ENCODE measurements at regions not wholly inside any gene's neighbourhood (a gene's known extent, or its start where the extent isn't known, plus 50 kb on each side); places are given as distances from the start of the nearest gene placed in this dataset.

DNA sequence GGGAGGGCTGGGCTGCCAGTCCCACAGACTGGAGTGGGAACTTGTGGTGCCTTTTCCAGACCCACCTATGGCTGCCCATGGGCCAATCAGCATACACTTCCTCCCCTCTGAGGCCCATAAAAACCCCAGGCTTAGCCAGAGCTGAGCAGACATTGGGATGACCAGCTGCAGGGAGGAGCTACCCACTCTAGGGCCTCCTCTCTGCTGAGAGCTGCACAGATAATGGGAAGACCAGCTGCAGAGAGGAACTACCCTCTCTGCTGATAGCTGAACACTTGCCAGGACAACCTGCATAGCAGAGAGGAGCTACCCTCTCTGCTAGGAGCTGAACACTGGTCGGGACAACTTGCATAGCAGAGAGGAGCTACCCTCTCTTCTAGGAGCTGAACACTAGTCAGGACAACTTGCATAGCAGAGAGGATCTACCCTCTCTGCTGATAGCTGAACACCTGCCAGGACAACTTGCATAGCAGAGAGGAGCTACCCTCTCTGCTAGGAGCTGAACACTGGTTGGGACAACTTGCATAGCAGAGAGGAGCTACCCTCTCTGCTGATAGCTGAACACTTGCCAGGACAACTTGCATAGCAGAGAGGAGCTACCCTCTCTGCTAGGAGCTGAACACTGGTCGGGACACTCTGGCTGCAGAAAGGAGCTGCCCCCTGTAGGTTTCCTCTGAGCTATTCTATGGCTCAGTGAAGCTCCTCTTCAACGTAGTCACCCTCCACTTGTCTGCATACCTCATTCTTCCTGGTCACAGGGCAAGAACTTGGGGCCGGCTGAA, 88.3 kb upstream of the CACUL1 start:
- DNase-seq (ENCODE audit: low read depth in 1 of 2, low spot score in 2 of 2): no peak
- Histone ChIP-seq H3K4me3 (no peak overlapping the region), H3K27ac (no peak overlapping the region), H3K27me3 (replicated peaks) (no peaks in the 10 kb centered on the region), H3K4me1 (replicated peaks) (no peaks in the 10 kb centered on the region), H3K9me3 (replicated peaks) (no peaks in the 10 kb centered on the region), H3K36me3 (no peaks in the 10 kb centered on the region)

DNA sequence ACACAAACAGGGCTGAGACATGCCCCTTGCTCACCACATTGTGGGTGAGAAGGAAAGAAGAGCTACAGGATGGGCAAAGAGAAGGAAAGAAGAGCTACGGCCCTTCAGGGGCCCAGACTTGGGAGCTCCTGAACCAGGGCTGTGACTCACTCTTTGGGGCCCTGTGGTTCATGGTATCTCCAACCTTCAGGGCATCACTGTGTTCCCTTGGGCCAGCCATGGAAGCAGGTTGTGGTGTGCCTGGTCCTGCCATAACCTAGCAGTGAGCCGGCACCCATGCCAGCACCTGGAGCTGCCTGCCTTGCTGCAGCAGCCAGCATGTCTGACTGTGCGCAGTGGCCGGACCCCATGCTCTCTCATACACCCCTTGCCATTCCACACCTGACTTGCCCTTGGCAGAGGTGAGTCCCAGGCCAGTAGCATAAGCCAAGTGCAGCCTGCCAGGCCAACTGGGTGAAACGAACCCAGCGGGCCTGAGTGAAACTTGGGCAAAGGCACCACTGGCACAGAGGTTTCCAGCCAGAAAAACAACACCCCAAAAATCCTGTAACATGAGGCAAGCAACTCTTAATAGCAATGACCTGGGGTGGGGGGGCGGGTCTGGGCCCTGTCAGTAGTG, 89.0 kb upstream of the CACUL1 start:
- peaks cover 3% of the 10 kb centered on the region; the same call in 1 of the 2 replicates for H3K27me3 ChIP-seq (replicated peaks)
- no peaks in the 10 kb centered on the region for H3K4me1 ChIP-seq (replicated peaks)
- DNase-seq (ENCODE audit: low read depth in 1 of 2, low spot score in 2 of 2): no peak
- no peaks in the 10 kb centered on the region for H3K9me3 ChIP-seq (replicated peaks)
- no peaks in the 10 kb centered on the region for H3K36me3 ChIP-seq
- no peak overlapping the region for H3K4me3 ChIP-seq
- H3K27ac ChIP-seq: no peak overlapping the region

DNA sequence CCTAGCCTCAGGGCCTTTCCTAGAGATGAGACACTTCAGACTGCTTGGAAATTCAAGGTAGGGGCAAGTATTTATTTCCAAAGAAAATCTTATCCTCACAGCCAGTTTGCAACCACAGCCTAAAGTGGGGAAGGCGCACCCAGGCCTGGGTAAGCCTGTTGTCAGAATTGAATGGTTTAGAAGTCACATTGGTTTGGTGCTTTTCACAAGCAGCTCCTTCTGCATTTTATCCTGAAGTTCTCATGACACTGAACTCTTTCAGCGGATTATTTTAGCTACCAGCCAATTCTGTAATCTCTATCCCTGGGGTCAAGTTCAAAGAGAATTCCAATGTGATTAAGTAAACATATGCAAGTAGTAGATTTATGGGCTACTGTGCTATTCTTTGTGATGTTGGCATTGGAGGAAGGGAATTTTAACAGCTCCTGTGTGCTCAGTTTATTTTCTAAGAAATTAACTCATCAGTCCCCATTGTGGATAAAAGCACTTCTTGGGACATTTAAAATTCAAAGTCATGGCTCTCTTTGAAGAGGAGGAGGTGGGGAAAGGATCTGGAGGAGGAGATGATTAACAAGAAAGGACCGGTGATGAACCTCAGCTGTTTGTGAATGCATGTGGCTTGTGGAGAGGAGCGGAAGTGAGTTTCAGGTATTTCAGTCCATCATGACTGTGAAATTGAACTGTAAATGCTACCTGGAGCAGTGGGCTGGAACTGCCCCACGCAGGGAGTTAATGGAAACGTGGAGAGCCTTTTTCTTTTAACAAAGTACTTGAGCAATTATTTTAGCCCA, 90.2 kb upstream of the CACUL1 start:
- DNase-seq (ENCODE audit: low read depth in 1 of 2, low spot score in 2 of 2): no peak
- Histone ChIP-seq H3K36me3 (no peaks in the 10 kb centered on the region), H3K27me3 (replicated peaks) (peaks cover 3% of the 10 kb centered on the region; the same call in 1 of the 2 replicates), H3K27ac (no peak overlapping the region), H3K4me1 (replicated peaks) (no peaks in the 10 kb centered on the region), H3K4me3 (no peak overlapping the region), H3K9me3 (replicated peaks) (no peaks in the 10 kb centered on the region)

DNA sequence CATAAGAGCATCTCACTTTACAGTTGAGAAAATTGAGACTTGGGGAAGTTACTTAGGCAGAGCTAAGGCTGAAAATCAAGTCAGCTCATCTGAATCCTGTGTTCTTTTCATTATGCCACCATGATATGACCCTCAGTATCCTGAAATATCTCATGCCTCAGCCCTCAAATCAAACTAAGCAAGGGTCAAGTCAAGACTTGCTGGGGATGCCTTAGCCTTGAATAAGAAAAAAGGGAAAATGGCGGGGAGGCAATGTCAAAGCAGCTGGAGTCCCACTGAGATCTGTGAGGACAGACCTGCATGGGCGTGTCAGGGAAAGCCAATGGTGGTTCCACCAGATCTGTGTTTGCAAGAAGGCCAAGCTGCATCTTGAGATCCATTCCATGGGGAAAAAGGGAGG, 91.0 kb upstream of the CACUL1 start:
- no peak for DNase-seq (ENCODE audit: low read depth in 1 of 2, low spot score in 2 of 2)
- peaks cover 3% of the 10 kb centered on the region; the same call in 1 of the 2 replicates for H3K27me3 ChIP-seq (replicated peaks)
- H3K4me3 ChIP-seq: no peak overlapping the region
- no peaks in the 10 kb centered on the region for H3K9me3 ChIP-seq (replicated peaks)
- H3K4me1 ChIP-seq (replicated peaks): no peaks in the 10 kb centered on the region
- no peaks in the 10 kb centered on the region for H3K36me3 ChIP-seq
- H3K27ac ChIP-seq: no peak overlapping the region

DNA sequence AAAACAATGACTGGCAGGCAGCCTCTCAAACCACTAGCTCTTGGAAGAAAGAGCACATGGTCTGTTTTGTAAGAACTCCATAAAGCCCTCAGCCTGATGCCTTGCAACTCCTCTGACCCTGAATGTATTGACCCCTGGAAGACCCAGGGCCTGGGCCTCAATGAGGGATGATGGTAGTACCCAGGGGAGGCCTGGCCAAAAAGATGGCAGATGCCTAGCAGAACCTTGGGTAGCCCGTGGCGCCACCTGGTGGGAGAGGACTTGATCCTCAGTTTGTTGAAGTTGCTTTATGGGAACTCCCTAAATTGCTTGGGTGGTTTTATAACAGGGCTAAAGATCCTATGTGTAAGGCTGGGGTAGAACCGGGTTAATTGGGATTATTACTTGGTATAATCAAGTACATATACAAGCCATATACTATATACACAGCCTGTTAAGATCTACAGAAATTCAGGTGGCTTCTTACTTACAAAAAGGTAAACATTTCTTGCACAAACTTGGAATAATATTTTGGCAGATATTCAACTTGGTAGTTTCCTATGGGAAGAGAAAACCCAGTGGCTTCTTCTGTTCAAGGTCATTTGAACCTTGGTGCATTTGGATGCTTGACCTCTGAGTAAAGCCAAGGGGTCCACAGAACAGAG, 95.8 kb upstream of the CACUL1 start:
- no peaks in the 10 kb centered on the region for H3K9me3 ChIP-seq (replicated peaks)
- H3K27ac ChIP-seq: no peak overlapping the region
- peaks cover 6% of the 10 kb centered on the region for H3K27me3 ChIP-seq (replicated peaks)
- H3K4me1 ChIP-seq (replicated peaks): no peaks in the 10 kb centered on the region
- peak; percentile 28 to 70 for DNase-seq (ENCODE audit: low read depth in 1 of 2, low spot score in 2 of 2)
- H3K4me3 ChIP-seq: no peak overlapping the region
- no peaks in the 10 kb centered on the region for H3K36me3 ChIP-seq

DNA sequence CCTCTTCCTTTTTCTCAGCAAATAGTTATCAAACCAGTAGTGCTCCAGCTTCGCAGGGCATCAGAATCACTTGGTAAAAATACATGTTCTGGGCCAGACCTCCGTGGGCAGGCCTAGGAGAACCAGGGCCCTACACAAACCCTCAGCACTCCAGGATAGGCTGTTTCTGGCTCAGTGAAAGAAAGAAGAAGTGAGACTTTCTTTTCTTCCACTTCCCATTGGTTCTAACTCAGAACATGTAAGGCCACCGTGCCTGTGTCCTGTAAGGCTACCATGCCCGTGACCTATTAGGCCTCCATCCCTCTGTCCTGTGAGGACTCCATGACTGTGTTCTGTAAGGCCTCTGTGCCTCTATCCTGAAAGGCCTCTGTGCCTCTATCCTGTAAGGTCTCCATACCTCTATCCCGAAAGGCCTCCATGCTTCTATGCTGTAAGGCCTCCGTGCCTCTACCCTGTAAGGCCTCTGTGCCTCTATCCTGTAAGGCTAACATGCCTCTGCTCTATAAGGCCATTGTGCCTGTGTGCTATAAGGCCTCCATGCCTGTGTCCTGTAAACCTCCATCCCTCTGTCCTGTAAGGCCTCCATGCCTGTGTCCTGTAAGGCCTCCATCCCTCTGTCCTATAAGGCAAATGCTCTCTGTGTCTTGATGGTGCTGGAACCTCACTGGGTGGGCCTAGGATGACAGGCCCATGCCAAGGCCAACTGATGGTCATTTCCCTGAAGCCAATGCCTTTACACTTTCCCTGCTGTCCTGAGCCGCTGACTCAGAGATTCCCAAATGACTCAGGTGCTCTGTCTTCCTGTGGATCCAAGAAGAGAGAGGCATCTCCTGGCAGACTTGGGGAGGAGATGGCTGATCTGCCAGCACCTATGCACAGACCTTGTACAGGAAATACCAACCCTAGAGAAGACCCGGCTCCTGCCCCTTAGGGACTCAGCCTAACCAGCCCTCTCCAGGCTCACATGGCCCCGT, 96.6 kb upstream of the CACUL1 start:
- H3K36me3 ChIP-seq: no peaks in the 10 kb centered on the region
- DNase-seq (ENCODE audit: low read depth in 1 of 2, low spot score in 2 of 2): no peak
- H3K4me1 ChIP-seq (replicated peaks): no peaks in the 10 kb centered on the region
- H3K27ac ChIP-seq: no peak overlapping the region
- H3K4me3 ChIP-seq: no peak overlapping the region
- no peaks in the 10 kb centered on the region for H3K9me3 ChIP-seq (replicated peaks)
- H3K27me3 ChIP-seq (replicated peaks): peaks cover 6% of the 10 kb centered on the region

DNA sequence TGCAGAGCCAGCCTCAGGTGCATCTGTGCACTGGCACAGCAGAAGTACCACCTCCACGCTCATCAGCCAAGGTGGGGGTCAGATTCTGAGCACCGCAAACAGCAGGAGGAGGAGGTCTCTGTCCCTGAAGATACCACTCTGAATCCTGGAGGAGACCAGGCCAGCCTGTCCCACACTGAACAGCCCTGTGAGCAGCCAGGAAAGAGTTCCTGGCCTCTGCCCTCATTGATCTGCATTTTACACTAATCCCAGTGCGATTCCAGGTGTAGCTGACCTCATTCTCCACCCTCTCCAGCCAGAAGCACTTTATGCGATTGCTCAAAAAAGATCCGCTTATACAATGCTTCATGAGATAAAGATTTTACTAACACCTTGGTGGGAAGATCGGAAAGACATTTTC, 99.1 kb upstream of the CACUL1 start:
- Histone ChIP-seq H3K36me3 (no peaks in the 10 kb centered on the region), H3K27ac (no peak overlapping the region)
- no peak for DNase-seq (ENCODE audit: low read depth in 1 of 2, low spot score in 2 of 2)

DNA sequence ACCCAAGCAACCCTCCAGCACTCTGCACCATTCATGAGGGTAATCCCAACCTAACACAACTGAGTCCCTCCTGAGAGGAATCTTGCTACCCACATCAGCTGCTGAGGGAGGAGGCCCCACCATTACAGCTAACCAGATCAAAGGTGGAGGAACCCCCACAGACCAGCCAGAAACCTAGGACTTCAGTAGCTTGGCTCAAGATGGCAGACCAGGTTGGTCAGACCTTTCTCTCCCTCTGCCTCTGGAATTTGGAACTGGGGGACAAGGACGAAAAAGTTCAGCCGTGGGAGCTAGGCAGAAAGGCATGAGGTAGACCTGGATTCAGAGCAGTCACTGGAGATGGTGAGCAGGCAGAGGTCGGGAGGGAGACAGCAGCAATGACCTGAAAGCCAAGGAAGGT, 101.3 kb upstream of the CACUL1 start:
- Histone ChIP-seq H3K4me3 (no peak overlapping the region), H3K4me1 (replicated peaks) (no peaks in the 10 kb centered on the region), H3K27ac (no peak overlapping the region), H3K9me3 (replicated peaks) (no peaks in the 10 kb centered on the region), H3K36me3 (no peaks in the 10 kb centered on the region), H3K27me3 (replicated peaks) (peaks cover 3% of the 10 kb centered on the region; the same call in 1 of the 2 replicates)
- no peak for DNase-seq (ENCODE audit: low read depth in 1 of 2, low spot score in 2 of 2)

More for the DNA sequence above, 99.1 kb upstream of the CACUL1 start:
- Histone ChIP-seq H3K4me3 (no peak overlapping the region), H3K27me3 (replicated peaks) (peaks cover 3% of the 10 kb centered on the region; the same call in 1 of the 2 replicates), H3K9me3 (replicated peaks) (no peaks in the 10 kb centered on the region), H3K4me1 (replicated peaks) (no peaks in the 10 kb centered on the region)

DNA sequence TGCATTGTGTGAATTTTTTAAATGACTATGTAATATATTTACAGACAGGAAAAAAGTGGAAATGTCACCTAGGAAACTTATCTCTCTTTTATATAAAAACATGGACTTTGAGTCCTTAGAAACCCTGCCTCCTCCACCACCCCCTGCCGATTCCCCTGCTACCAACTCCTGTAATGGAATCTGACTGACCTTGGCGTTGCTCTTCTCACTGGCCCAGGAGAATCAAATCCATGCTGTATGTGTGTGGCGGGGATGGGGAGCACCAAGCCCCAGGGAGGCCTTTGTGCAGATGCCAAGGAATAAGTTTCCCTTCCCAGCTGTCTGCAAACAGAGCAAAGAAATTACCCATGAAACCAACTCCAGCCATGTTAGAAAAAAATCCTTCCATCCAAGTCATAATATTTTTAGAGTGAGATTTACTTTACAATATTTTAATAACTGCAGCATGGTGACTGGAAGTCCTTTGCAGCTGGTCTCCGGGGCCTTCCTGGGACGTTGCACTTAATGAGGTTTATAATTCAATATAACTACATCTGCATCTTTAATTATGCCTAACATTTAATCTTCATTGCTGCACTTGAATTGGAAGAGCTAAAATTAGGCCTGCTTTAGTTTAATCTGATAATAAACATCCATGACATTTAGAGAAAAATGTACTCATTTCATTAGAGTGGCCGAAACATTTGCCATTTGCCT, 111.4 kb upstream of the CACUL1 start:
- Histone ChIP-seq H3K36me3 (no peaks in the 10 kb centered on the region), H3K4me3 (no peak overlapping the region), H3K9me3 (replicated peaks) (no peaks in the 10 kb centered on the region), H3K27ac (no peak overlapping the region), H3K4me1 (replicated peaks) (peaks cover 10% of the 10 kb centered on the region), H3K27me3 (replicated peaks) (peaks cover 6% of the 10 kb centered on the region)
- DNase-seq (ENCODE audit: low read depth in 1 of 2, low spot score in 2 of 2): no peak

DNA sequence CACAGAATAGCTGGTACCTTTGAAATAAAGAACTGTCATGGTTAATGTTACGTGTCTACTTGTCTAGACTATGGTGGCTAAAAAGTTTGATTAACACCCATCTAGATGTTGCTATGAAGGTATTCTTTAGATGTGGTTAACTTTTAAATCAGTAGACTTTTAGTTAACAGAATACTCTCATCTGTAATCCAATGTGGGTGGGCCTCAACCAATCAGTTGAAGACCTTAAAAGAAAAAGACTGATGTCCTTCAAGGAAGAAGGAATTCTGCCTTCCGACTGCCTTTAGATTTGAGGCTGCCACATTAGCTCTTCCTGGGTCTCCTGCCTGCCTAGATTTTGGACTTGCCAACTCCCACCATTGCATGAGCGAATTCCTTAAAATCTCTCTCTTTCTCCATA, 113.0 kb upstream of the CACUL1 start:
- H3K4me3 ChIP-seq: no peak overlapping the region
- peaks cover 15% of the 10 kb centered on the region for H3K4me1 ChIP-seq (replicated peaks)
- no peak overlapping the region for H3K27ac ChIP-seq
- no peak for DNase-seq (ENCODE audit: low read depth in 1 of 2, low spot score in 2 of 2)
- peaks cover 6% of the 10 kb centered on the region for H3K27me3 ChIP-seq (replicated peaks)
- no peaks in the 10 kb centered on the region for H3K36me3 ChIP-seq
- no peaks in the 10 kb centered on the region for H3K9me3 ChIP-seq (replicated peaks)

DNA sequence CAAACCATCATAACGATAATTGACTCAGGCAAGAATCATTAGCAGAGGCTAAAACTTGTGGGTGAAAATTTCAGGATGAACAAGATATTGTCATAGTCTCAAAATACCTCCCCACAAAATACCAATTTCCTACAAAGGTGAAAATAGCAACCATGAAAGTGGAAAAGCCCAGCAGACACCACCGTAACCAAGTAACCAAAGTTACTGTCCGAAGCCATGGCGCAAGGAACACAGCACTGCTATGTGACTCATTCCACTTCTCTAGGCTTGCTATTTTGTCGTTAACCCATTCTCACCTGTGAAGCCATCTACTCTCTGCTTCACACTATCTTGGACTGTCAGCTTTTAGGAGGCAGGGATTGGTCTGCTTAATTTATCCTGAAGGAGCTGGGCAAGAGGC, 113.8 kb upstream of the CACUL1 start:
- Histone ChIP-seq H3K27ac (no peak overlapping the region), H3K27me3 (replicated peaks) (peaks cover 6% of the 10 kb centered on the region), H3K9me3 (replicated peaks) (no peaks in the 10 kb centered on the region), H3K36me3 (no peaks in the 10 kb centered on the region), H3K4me1 (replicated peaks) (peaks cover 15% of the 10 kb centered on the region), H3K4me3 (no peak overlapping the region)
- no peak for DNase-seq (ENCODE audit: low read depth in 1 of 2, low spot score in 2 of 2)

DNA sequence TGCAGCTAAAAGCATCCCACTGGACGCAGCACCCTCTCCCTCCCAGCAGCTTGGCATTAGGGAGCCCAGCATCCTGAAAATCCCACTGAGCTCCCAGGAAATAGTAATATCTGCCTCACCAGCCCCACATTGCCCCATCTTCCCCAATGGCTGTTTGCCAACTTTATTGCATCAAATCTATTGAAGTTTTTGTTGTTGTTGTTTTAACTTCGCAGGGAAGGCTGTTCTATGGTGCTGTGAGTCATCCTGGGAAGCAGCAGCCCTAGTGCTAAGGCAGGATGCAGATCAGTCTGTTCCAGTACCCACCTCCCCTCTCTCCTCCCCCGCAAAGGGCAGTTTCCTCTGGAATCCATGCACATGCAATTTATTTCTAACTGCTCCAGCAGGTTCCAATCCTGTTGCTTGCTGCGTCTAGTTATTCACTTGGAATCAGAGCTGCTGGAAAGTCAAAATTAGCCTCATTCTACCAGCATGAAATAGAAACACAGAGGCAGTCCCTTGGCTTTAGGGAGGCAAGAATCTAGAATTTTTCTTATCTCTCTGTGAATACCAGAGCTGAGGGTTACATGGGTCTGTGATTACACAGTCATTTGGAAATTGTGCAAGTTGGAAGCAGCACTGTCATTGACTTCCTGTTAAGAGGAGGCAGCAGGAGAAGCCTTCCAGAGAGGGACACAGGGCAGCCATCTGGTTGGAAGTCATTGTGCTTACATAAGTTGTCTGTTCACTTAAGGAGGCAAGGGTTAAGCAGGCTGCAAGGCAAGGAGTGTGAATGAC, 115.9 kb upstream of the CACUL1 start:
- Histone ChIP-seq H3K36me3 (no peaks in the 10 kb centered on the region), H3K27ac (no peak overlapping the region), H3K4me3 (no peak overlapping the region), H3K9me3 (replicated peaks) (no peaks in the 10 kb centered on the region), H3K4me1 (replicated peaks) (peaks cover 15% of the 10 kb centered on the region), H3K27me3 (replicated peaks) (peaks cover 6% of the 10 kb centered on the region)
- peak; percentile 41 to 58 for DNase-seq (ENCODE audit: low read depth in 1 of 2, low spot score in 2 of 2)

All from SJSA1 (cell line).